Osteoblast (primary cell): ENCODE measurements at regions not wholly inside any gene's neighbourhood (a gene's known extent, or its start where the extent isn't known, plus 50 kb on each side); places are given as distances from the start of the nearest gene placed in this dataset.

Source experiments
- DNase-seq: peaks from one replicate; pipeline ENCODE4 v3.0.0; 2011; ENCODE audit warnings: low spot score, mixed read lengths; ENCODE audit not compliant: insufficient read length; ENCODE audit errors: missing footprints
- H2AFZ ChIP-seq: 2 replicates; pipeline ENCODE4 v1.6.0; 2011; ENCODE audit warnings: mild to moderate bottlenecking, low read length
- H3K27ac ChIP-seq: 2 replicates; pipeline ENCODE4 v1.5.1; 2011; ENCODE audit warnings: mild to moderate bottlenecking, low read depth, low read length, moderate library complexity
- H3K27me3 ChIP-seq: 2 replicates; pipeline ENCODE4 v1.6.0; 2012; ENCODE audit warnings: mild to moderate bottlenecking, control low read depth, inconsistent platforms, low read length, moderate library complexity; ENCODE audit not compliant: insufficient read depth
- H3K36me3 ChIP-seq: 2 replicates; pipeline ENCODE4 v1.5.1; 2011; ENCODE audit warnings: mild to moderate bottlenecking, low read length, control low read depth, moderate library complexity; ENCODE audit not compliant: insufficient read depth
- H3K4me1 ChIP-seq: 2 replicates; pipeline ENCODE4 v1.5.1; 2011; ENCODE audit warnings: mild to moderate bottlenecking, low read length, control low read depth, moderate library complexity; ENCODE audit not compliant: insufficient read depth
- H3K4me2 ChIP-seq: 2 replicates; pipeline ENCODE4 v1.6.0; 2011; ENCODE audit warnings: mild to moderate bottlenecking, low read length; ENCODE audit not compliant: insufficient read depth
- H3K4me3 ChIP-seq: fragments of 200-600 bp; sonication (generic); 3 replicates; pipeline ENCODE4 v1.5.1; 2012; ENCODE audit warnings: mild to moderate bottlenecking, low read length, inconsistent platforms; ENCODE audit not compliant: insufficient read depth
- H3K79me2 ChIP-seq: 2 replicates; pipeline ENCODE4 v1.6.0; 2012; ENCODE audit warnings: mild to moderate bottlenecking, low read length, control low read depth, inconsistent platforms; ENCODE audit not compliant: insufficient read depth
- H3K9me3 ChIP-seq: 2 replicates; pipeline ENCODE4 v1.5.1; 2011; ENCODE audit warnings: low read depth, low read length, control low read depth
- H4K20me1 ChIP-seq: 2 replicates; pipeline ENCODE4 v1.6.0; 2012; ENCODE audit warnings: mild to moderate bottlenecking, low read length, control low read depth; ENCODE audit not compliant: insufficient read depth
- TF ChIP-seq, protein P1 (sequence below): IDR thresholded peaks from 2 replicates; pipeline ENCODE4 v1.5.1; 2011; ENCODE audit warnings: mild to moderate bottlenecking, low read depth, low read length, moderate library complexity; ENCODE audit errors: extremely low read depth

DNA sequence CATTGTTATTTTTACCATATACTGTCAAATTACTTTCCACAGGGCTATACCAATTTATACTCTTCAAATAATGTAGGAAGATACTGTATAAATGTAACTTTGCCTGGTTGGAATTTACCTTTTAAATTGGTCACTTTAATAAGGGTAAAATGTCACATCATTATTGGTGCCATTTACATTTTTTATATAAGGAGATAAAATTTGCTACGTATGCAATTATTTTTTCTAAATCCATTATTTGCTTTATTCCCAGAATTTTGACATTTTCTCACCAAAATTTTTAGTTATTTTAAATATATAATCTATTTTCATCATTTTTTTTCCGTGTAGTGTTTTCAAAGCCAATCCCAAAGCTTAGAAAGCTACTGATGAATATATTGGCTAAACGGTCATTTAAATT is 664.7 kb downstream of the KCNJ2 start:
- H3K9me3 ChIP-seq, result no peaks in the 10 kb centered on the region
- H3K27ac ChIP-seq, result no peak overlapping the region
- TF ChIP-seq, protein P1, sequence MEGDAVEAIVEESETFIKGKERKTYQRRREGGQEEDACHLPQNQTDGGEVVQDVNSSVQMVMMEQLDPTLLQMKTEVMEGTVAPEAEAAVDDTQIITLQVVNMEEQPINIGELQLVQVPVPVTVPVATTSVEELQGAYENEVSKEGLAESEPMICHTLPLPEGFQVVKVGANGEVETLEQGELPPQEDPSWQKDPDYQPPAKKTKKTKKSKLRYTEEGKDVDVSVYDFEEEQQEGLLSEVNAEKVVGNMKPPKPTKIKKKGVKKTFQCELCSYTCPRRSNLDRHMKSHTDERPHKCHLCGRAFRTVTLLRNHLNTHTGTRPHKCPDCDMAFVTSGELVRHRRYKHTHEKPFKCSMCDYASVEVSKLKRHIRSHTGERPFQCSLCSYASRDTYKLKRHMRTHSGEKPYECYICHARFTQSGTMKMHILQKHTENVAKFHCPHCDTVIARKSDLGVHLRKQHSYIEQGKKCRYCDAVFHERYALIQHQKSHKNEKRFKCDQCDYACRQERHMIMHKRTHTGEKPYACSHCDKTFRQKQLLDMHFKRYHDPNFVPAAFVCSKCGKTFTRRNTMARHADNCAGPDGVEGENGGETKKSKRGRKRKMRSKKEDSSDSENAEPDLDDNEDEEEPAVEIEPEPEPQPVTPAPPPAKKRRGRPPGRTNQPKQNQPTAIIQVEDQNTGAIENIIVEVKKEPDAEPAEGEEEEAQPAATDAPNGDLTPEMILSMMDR, result no peak
- no peak overlapping the region for H3K4me3 ChIP-seq
- H3K36me3 ChIP-seq, result no peaks in the 10 kb centered on the region
- no peaks in the 10 kb centered on the region for H3K79me2 ChIP-seq
- no peaks in the 10 kb centered on the region for H3K27me3 ChIP-seq
- H3K4me1 ChIP-seq, result no peaks in the 10 kb centered on the region
- DNase-seq, result no peak
- no peak overlapping the region for H3K4me2 ChIP-seq
- no peak overlapping the region for H2AFZ ChIP-seq
- H4K20me1 ChIP-seq, result no peaks in the 10 kb centered on the region

DNA sequence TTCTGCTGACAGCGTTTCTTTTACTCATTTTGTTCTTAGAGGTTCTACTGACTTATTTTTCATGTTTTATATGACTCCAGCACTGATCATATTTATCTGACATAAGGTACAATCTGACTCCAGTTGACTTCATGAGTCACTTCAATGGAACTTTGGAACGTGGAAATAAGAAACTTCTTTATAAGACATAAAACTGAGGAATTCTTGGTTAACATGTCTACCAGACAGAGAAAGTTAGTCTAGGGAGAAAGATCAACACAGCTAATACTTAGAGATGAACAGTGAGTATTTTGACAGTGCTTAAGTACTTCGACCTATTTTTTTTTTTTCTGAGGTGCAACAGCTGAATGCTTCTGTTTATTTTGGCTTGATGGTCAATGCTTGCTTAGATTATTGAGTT is 679.5 kb downstream of the KCNJ2 start:
- Histone ChIP-seq H3K27me3 (no peaks in the 10 kb centered on the region), H3K36me3 (no peaks in the 10 kb centered on the region)

DNA sequence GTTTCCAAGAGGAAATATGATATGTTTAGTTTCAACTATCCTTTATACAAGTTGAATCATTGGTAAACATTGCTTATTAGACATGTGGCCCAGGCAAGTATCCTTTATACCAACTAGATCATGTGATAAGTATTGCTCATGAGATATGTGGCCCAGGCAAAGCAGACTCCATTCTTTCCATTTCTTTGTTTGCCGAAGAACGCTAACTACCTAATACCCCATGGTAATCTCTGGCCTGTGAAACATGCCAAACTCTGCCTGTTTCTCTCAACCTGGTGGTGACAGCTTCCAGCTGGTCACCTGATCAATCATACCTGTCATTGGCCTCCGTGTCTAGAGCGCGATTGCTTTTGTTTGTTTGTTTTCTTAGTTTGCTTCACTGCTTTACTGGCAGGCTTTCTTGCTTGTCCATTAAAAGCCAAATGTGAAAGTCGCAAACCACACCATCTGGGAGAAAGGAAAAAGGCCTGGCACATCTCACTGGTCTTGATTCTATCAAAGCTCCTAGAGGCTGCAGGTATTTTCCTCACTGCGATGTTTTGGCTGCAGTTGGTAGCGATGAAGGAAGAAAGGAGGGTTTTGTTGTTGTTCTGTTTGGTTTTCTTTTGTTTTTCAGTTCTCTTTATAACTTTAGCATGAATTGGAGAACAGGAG is 686.2 kb downstream of the KCNJ2 start:
- TF ChIP-seq, protein P1, result no peak
- peak; percentile 36 for DNase-seq
- H3K36me3 ChIP-seq, result no peaks in the 10 kb centered on the region
- peaks cover 3% of the 10 kb centered on the region for H3K4me1 ChIP-seq
- no peak overlapping the region for H3K27ac ChIP-seq
- no peaks in the 10 kb centered on the region for H4K20me1 ChIP-seq
- no peaks in the 10 kb centered on the region for H3K27me3 ChIP-seq
- peak overlapping the region; percentile 55 for H2AFZ ChIP-seq
- peak overlapping the region; percentile 7 for H3K4me2 ChIP-seq
- H3K79me2 ChIP-seq, result no peaks in the 10 kb centered on the region
- peak overlapping the region; percentile 2 for H3K4me3 ChIP-seq
- H3K9me3 ChIP-seq, result no peaks in the 10 kb centered on the region

More for the DNA sequence above, 679.5 kb downstream of the KCNJ2 start:
- Histone ChIP-seq H3K4me2 (peak overlapping the region; percentile 23), H4K20me1 (no peaks in the 10 kb centered on the region), H3K4me3 (no peak overlapping the region), H3K79me2 (no peaks in the 10 kb centered on the region), H3K9me3 (no peaks in the 10 kb centered on the region), H3K27ac (no peak overlapping the region), H3K4me1 (peaks cover 13% of the 10 kb centered on the region), H2AFZ (peak overlapping the region; percentile 57)
- DNase-seq, result no peak
- TF ChIP-seq, protein P1, result no peak

DNA sequence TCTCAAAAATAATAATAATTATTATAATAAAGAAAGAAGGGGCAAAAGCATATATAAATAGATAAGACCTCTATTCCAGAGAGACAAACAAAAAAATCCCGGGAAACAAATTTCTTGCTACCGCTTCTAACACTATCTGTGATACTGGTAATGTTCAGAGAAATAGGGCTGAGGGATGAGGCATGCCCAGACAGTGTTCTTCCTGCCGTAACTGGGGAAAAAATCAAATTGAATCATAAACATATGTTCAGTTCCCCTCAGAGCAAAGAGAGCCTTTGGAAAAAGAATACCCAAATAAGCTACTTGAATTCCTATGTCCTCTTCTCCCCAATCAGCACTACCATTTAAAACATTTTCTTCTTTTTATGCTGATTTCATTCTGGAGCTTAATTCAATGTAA is 688.0 kb downstream of the KCNJ2 start:
- H4K20me1 ChIP-seq, result no peaks in the 10 kb centered on the region
- H3K4me1 ChIP-seq, result peaks cover 3% of the 10 kb centered on the region
- no peaks in the 10 kb centered on the region for H3K79me2 ChIP-seq
- H3K9me3 ChIP-seq, result no peaks in the 10 kb centered on the region
- no peaks in the 10 kb centered on the region for H3K36me3 ChIP-seq
- TF ChIP-seq, protein P1, result no peak
- H3K27ac ChIP-seq, result no peak overlapping the region
- H3K4me3 ChIP-seq, result no peak overlapping the region
- DNase-seq, result no peak
- H2AFZ ChIP-seq, result no peak overlapping the region
- H3K27me3 ChIP-seq, result no peaks in the 10 kb centered on the region
- no peak overlapping the region for H3K4me2 ChIP-seq
